Lung (tissue), 11 donors: ENCODE measurements at regions not wholly inside any gene's neighbourhood (a gene's known extent, or its start where the extent isn't known, plus 50 kb on each side); places are given as distances from the start of the nearest gene placed in this dataset.

Experiments
- ATAC-seq: fragments of 200-7000 bp; cut with Tn5 transposase; one replicate; pipeline ENCODE4 v1.9.1; 2020; ENCODE audit warnings: moderate number of reproducible peaks; ENCODE audit not compliant: insufficient read depth, low FRiP score
- DNase-seq, 3 donors: peaks; one replicate each; pipeline ENCODE4 v3.0.0-alpha.2; 2013 to 2017
- H3K27ac ChIP-seq, 2 donors: one replicate each; pipeline ENCODE4 v1.5.1; 2013; ENCODE audit warnings: mild to moderate bottlenecking in 2 of 2, moderate library complexity in 2 of 2, control low read depth in 1 of 2, inconsistent platforms in 1 of 2, low read depth in 1 of 2, low read length in 1 of 2
- H3K27me3 ChIP-seq, 3 donors: one replicate each; pipeline ENCODE4 v1.5.1; 2013; ENCODE audit warnings: low read length in 2 of 3; ENCODE audit not compliant: control insufficient read depth in 3 of 3, insufficient read depth in 3 of 3
- H3K36me3 ChIP-seq, 4 donors: one replicate each; pipeline ENCODE4 v1.5.1; 2013; ENCODE audit warnings: low read length in 4 of 4, mild to moderate bottlenecking in 1 of 4, moderate library complexity in 1 of 4; ENCODE audit not compliant: control insufficient read depth in 4 of 4, insufficient read depth in 4 of 4
- H3K4me1 ChIP-seq, 5 donors: one replicate each; pipeline ENCODE4 v1.5.1; 2013; ENCODE audit warnings: low read length in 5 of 5, mild to moderate bottlenecking in 2 of 5, moderate library complexity in 1 of 5; ENCODE audit not compliant: control insufficient read depth in 5 of 5, insufficient read depth in 5 of 5
- H3K4me3 ChIP-seq: one replicate; pipeline ENCODE4 v1.5.1; 2013; ENCODE audit warnings: mild to moderate bottlenecking, control low read depth, moderate library complexity
- H3K9ac ChIP-seq, 2 donors: one replicate each; pipeline ENCODE4 v1.5.1; 2013; ENCODE audit warnings: low read length in 2 of 2, control low read depth in 1 of 2; ENCODE audit not compliant: insufficient read depth in 1 of 2
- H3K9me3 ChIP-seq, 4 donors: one replicate each; pipeline ENCODE4 v1.5.1; 2013; ENCODE audit warnings: low read length in 3 of 4, mild to moderate bottlenecking in 1 of 4, moderate library complexity in 1 of 4; ENCODE audit not compliant: control insufficient read depth in 4 of 4, insufficient read depth in 3 of 4
- WGBS, 2 donors: extraction: QIAGEN DNeasy Blood & Tissue Kit; methylation state at CpG; one replicate each; pipeline ENCODE4 v1.1.7; 2013; 5-methylcytosine and 5-hydroxymethylcytosine counted together
- TF ChIP-seq, protein P1 (sequence below): IDR thresholded peaks from 2 replicates; pipeline ENCODE4 v1.5.1; 2012; ENCODE audit warnings: mild to moderate bottlenecking; ENCODE audit errors: control extremely low read depth, extremely low read depth
- donor health status: control.
- donor health status: control.
- donor health status: Bipolar disorder and iron deficiency.
- donor health status: healthy.
- donor health status: DM: yes; HTN: yes; CAD: no.

DNA sequence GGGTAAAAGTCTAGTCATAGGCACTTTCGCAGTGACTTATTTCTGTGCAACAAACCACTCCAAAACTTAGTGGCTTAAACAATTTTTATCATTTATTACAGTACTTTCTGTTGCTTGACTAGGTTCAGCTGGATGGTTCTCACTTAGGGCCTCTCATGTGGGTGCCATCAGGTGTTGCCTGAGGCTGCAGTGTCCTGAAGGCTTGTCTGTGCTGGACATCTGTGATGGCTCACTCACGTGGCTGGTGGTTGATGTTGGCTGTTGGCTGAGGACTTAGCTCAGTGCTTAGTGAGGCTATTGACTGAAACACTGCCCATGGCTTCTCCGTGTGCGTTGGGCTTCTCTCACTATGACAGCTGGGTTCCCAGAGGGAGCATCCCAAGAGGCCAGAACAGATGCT lies 81.4 kb upstream of the GCFC2 start:
- H3K9ac ChIP-seq = no peak overlapping the region
- no peaks in the 10 kb centered on the region for H3K9me3 ChIP-seq
- no peak overlapping the region for H3K4me3 ChIP-seq
- no peak overlapping the region for H3K27ac ChIP-seq
- DNase-seq = no peak
- no peaks in the 10 kb centered on the region for H3K27me3 ChIP-seq
- peaks cover 0 to 6% (median 0%) of the 10 kb centered on the region in 5 donors for H3K4me1 ChIP-seq
- TF ChIP-seq, protein P1, sequence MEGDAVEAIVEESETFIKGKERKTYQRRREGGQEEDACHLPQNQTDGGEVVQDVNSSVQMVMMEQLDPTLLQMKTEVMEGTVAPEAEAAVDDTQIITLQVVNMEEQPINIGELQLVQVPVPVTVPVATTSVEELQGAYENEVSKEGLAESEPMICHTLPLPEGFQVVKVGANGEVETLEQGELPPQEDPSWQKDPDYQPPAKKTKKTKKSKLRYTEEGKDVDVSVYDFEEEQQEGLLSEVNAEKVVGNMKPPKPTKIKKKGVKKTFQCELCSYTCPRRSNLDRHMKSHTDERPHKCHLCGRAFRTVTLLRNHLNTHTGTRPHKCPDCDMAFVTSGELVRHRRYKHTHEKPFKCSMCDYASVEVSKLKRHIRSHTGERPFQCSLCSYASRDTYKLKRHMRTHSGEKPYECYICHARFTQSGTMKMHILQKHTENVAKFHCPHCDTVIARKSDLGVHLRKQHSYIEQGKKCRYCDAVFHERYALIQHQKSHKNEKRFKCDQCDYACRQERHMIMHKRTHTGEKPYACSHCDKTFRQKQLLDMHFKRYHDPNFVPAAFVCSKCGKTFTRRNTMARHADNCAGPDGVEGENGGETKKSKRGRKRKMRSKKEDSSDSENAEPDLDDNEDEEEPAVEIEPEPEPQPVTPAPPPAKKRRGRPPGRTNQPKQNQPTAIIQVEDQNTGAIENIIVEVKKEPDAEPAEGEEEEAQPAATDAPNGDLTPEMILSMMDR = no peak
- ATAC-seq = no peak
- WGBS, 2 donors = 83 to 85% methylated on average over 4 of the region's 4 CpGs
- H3K36me3 ChIP-seq = no peaks in the 10 kb centered on the region

DNA sequence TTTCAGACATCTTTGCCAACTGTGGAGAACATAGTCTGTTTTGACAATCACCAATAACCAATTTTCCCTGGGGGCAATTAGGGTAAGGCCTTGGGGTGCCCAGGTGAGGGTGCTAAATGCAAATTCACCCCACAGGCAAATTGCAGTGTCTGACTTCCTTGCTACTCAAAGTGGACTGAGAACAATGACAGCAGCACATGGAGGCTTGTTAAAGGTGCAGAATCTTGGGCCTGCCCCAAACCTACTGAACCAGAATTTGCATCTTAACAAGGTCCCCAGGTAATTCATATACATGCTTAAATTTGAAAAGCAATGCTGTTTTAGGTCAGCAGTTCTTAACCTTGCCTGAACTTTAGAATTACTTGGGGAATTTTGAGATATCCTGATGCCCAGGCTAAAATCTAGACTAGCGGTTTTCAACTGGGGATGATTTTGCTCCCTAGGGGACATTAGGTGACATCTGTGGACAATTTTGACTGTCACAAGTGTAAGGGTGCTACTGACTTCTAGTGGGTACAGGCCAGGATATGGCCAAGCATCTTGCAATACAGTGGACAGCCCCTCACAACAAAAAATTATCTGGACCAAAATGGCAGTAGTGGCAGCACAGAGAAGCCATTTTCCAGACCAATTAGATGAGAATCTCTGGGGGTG lies 80.2 kb upstream of the GCFC2 start:
- Histone ChIP-seq H3K4me3 (no peak overlapping the region), H3K9me3 (no peaks in the 10 kb centered on the region), H3K27ac (no peak overlapping the region), H3K9ac (no peak overlapping the region), H3K36me3 (no peaks in the 10 kb centered on the region), H3K27me3 (no peaks in the 10 kb centered on the region), H3K4me1 (peaks cover 0 to 6% (median 0%) of the 10 kb centered on the region in 5 donors)
- DNase-seq = no peak
- TF ChIP-seq, protein P1 = no peak
- 93 to 97% methylated on average over 1 of the region's 1 CpG for WGBS, 2 donors
- ATAC-seq = no peak

DNA sequence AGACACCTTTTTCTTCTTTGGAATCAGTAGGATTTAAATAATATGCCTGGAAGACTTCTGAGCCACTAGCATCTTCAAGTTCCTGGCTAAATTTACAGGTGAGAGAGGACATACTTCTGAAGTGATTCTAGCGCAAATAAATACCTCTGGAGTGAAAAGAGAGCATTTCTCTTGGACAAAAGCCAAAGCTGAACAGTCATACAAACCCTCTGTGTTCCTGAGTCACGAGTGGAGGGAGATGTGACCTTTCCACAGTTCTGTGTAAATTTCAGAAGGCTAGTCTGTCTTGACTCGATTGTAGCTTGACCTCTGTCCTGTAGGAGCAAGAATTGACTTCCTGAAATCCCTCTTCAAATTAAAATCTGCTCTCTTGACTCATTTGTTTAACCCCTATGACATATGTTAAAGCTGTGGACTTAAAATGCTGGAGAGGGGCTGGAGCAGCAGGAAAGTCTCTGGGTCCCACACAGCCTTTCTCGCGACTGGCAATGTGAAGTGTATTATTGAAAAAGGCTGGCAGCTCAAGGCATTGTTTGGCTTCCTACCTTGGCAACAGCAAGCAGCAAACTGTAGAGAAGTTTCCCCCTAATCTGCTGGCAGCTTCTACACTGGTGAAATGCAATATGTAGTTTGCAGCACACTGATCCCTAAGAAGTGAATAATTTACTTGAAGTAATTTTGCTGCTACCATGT lies 79.6 kb upstream of the GCFC2 start:
- no peak overlapping the region for H3K4me3 ChIP-seq
- H3K9ac ChIP-seq = no peak overlapping the region
- peaks cover 0 to 6% (median 0%) of the 10 kb centered on the region in 5 donors for H3K4me1 ChIP-seq
- DNase-seq = peak in 2 of 3 donors; percentile 18 to 46
- WGBS, 2 donors = 45 to 64% methylated on average over 5 of the region's 5 CpGs
- H3K36me3 ChIP-seq = no peaks in the 10 kb centered on the region
- ATAC-seq = no peak
- H3K27ac ChIP-seq = no peak overlapping the region
- no peaks in the 10 kb centered on the region for H3K27me3 ChIP-seq
- TF ChIP-seq, protein P1 = no peak
- H3K9me3 ChIP-seq = no peaks in the 10 kb centered on the region
